Neural progenitor cell (in vitro differentiated cells): ENCODE measurements at regions not wholly inside any gene's neighbourhood (a gene's known extent, or its start where the extent isn't known, plus 50 kb on each side); places are given as distances from the start of the nearest gene placed in this dataset.

ENCODE experiments used
- DNase-seq: peaks from one replicate; pipeline ENCODE4 v3.0.0-alpha.2; 2016; ENCODE audit warnings: low spot score
- H2AFZ ChIP-seq: fragments of 200-600 bp; sonication (generic); replicated peaks from 2 replicates; pipeline ENCODE4 v1.6.1; 2016; ENCODE audit warnings: antibody characterized with exemption
- H3F3A ChIP-seq: fragments of 200-600 bp; sonication (generic); 2 replicates; pipeline ENCODE4 v1.6.1; 2016; ENCODE audit warnings: antibody characterized with exemption, low read depth
- H3K27ac ChIP-seq: fragments of 200-600 bp; sonication (generic); 2 replicates; pipeline ENCODE4 v1.5.1; 2016; ENCODE audit warnings: mild to moderate bottlenecking
- H3K27me3 ChIP-seq: fragments of 200-600 bp; sonication (generic); 2 replicates; pipeline ENCODE4 v1.6.1; 2016; ENCODE audit warnings: mild to moderate bottlenecking, moderate library complexity
- H3K36me3 ChIP-seq: fragments of 200-600 bp; sonication (generic); 2 replicates; pipeline ENCODE4 v1.5.1; 2016
- H3K4me1 ChIP-seq: fragments of 200-600 bp; sonication (generic); 2 replicates; pipeline ENCODE4 v1.6.1; 2016; ENCODE audit warnings: mixed run types
- H3K4me2 ChIP-seq: fragments of 200-600 bp; sonication (generic); 2 replicates; pipeline ENCODE4 v1.6.1; 2016
- H3K4me3 ChIP-seq: fragments of 200-600 bp; sonication (generic); 2 replicates; pipeline ENCODE4 v1.5.1; 2016
- H3K79me2 ChIP-seq: fragments of 200-600 bp; sonication (generic); 2 replicates; pipeline ENCODE4 v1.6.1; 2016; ENCODE audit warnings: low read depth
- H3K9ac ChIP-seq: fragments of 200-600 bp; sonication (generic); 2 replicates; pipeline ENCODE4 v1.6.1; 2016
- H3K9me3 ChIP-seq: fragments of 200-600 bp; sonication (generic); 2 replicates; pipeline ENCODE4 v1.5.1; 2016; ENCODE audit warnings: low read depth
- H4K20me1 ChIP-seq: fragments of 200-600 bp; sonication (generic); 2 replicates; pipeline ENCODE4 v1.6.1; 2016; ENCODE audit warnings: low read depth
- H3K27ac Mint-ChIP-seq: 3 replicates; pipeline ENCODE4 v1.8.0; 2021; ENCODE audit warnings: mixed read lengths
- H3K27me3 Mint-ChIP-seq: 2 replicates; pipeline ENCODE4 v1.8.0; 2022; ENCODE audit warnings: low read depth, mild to moderate bottlenecking, inconsistent platforms, moderate library complexity, mixed read lengths; ENCODE audit not compliant: insufficient read depth
- H3K36me3 Mint-ChIP-seq: 3 replicates; pipeline ENCODE4 v1.8.0; 2021; ENCODE audit warnings: mixed read lengths
- H3K4me1 Mint-ChIP-seq: 3 replicates; pipeline ENCODE4 v1.8.0; 2021; ENCODE audit warnings: mixed read lengths
- H3K4me3 Mint-ChIP-seq: 3 replicates; pipeline ENCODE4 v1.8.0; 2021; ENCODE audit warnings: mild to moderate bottlenecking, moderate library complexity, mixed read lengths
- H3K9me3 Mint-ChIP-seq: 3 replicates; pipeline ENCODE4 v1.8.0; 2020; ENCODE audit warnings: mixed read lengths
- EZH2 ChIP-seq: fragments of 200-600 bp; sonication (generic); IDR thresholded peaks from 2 replicates; pipeline ENCODE4 v1.6.1; 2017; ENCODE audit warnings: antibody characterized with exemption, mild to moderate bottlenecking, moderate library complexity
- EZH2phosphoT487 ChIP-seq: fragments of 200-600 bp; sonication (generic); IDR thresholded peaks from 2 replicates; pipeline ENCODE4 v1.6.1; 2017; ENCODE audit warnings: antibody characterized with exemption
- TF ChIP-seq, protein P1 (sequence below): fragments of 200-600 bp; sonication (generic); IDR thresholded peaks from 2 replicates; pipeline ENCODE4 v1.5.1; 2017; ENCODE audit warnings: antibody characterized with exemption, mild to moderate bottlenecking

DNA sequence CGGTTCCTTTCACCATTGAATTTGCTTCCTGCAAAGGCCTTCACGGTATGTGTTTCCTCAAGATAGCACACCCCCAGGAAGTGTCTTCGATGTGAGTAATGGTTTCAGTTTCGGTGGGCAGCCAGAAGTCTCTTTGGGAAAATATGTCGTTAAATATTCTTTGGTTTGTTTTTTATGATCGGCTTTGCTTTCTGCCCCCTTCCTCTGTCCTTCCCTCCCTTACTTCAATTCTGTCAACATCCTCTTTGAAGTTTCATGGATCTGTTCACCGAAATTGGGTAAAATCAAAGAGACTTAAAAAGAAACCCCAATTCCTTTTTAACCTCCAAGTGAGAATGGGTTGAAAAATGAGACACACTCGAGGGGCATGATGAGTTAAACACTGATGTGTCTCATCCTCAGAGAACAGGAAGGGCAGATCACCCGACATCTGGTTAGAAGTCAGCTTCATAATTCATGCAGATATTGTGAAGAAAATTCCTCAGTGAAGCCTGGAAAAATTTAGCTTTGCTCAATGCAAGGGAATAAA lies 170.8 kb upstream of the HABP2 start:
- H3K27ac Mint-ChIP-seq: no peak overlapping the region
- H3K27ac ChIP-seq: no peak overlapping the region

GRCh38 chr10:113382691-113383090 lies 170.2 kb upstream of the HABP2 start:
- Histone ChIP-seq H3K9me3 (no peaks in the 10 kb centered on the region), H3K79me2 (no peaks in the 10 kb centered on the region), H3K9ac (no peak overlapping the region), H2AFZ (no peak overlapping the region), H3K4me1 (peaks cover 18% of the 10 kb centered on the region), H3K4me2 (no peak overlapping the region), H3K4me3 (no peak overlapping the region), H3K36me3 (no peaks in the 10 kb centered on the region), H4K20me1 (no peaks in the 10 kb centered on the region), H3K27ac (no peak overlapping the region), H3K27me3 (no peaks in the 10 kb centered on the region), H3F3A (no peaks in the 10 kb centered on the region)
- DNase-seq: no peak
- Mint-ChIP-seq H3K9me3 (no peaks in the 10 kb centered on the region), H3K36me3 (no peaks in the 10 kb centered on the region), H3K27me3 (peaks cover 2% of the 10 kb centered on the region), H3K4me3 (no peak overlapping the region), H3K27ac (no peak overlapping the region), H3K4me1 (peaks cover 19% of the 10 kb centered on the region)
- TF ChIP-seq, protein P1, sequence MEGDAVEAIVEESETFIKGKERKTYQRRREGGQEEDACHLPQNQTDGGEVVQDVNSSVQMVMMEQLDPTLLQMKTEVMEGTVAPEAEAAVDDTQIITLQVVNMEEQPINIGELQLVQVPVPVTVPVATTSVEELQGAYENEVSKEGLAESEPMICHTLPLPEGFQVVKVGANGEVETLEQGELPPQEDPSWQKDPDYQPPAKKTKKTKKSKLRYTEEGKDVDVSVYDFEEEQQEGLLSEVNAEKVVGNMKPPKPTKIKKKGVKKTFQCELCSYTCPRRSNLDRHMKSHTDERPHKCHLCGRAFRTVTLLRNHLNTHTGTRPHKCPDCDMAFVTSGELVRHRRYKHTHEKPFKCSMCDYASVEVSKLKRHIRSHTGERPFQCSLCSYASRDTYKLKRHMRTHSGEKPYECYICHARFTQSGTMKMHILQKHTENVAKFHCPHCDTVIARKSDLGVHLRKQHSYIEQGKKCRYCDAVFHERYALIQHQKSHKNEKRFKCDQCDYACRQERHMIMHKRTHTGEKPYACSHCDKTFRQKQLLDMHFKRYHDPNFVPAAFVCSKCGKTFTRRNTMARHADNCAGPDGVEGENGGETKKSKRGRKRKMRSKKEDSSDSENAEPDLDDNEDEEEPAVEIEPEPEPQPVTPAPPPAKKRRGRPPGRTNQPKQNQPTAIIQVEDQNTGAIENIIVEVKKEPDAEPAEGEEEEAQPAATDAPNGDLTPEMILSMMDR: no peak
- no peak for TF ChIP-seq EZH2
- no peak for TF ChIP-seq EZH2phosphoT487

More for the DNA sequence above, 170.8 kb upstream of the HABP2 start:
- no peak overlapping the region for H3K4me3 ChIP-seq
- Mint-ChIP-seq H3K27me3 (peaks cover 2% of the 10 kb centered on the region), H3K36me3 (no peaks in the 10 kb centered on the region), H3K9me3 (no peaks in the 10 kb centered on the region), H3K4me3 (no peak overlapping the region), H3K4me1 (peaks cover 19% of the 10 kb centered on the region)
- TF ChIP-seq EZH2 (no peak), EZH2phosphoT487 (no peak)
- TF ChIP-seq, protein P1: no peak
- H2AFZ ChIP-seq: no peak overlapping the region
- H3K36me3 ChIP-seq: no peaks in the 10 kb centered on the region
- H3K79me2 ChIP-seq: no peaks in the 10 kb centered on the region
- H3K4me1 ChIP-seq: peaks cover 18% of the 10 kb centered on the region
- no peaks in the 10 kb centered on the region for H4K20me1 ChIP-seq
- H3F3A ChIP-seq: no peaks in the 10 kb centered on the region
- no peak overlapping the region for H3K9ac ChIP-seq
- H3K27me3 ChIP-seq: no peaks in the 10 kb centered on the region
- H3K9me3 ChIP-seq: no peaks in the 10 kb centered on the region
- no peak for DNase-seq
- no peak overlapping the region for H3K4me2 ChIP-seq

GRCh38 chr10:113384181-113384580 lies 168.7 kb upstream of the HABP2 start:
- no peaks in the 10 kb centered on the region for H3F3A ChIP-seq
- no peaks in the 10 kb centered on the region for H3K9me3 Mint-ChIP-seq
- no peak overlapping the region for H3K27ac ChIP-seq
- no peaks in the 10 kb centered on the region for H3K36me3 Mint-ChIP-seq
- H4K20me1 ChIP-seq: no peaks in the 10 kb centered on the region
- H3K79me2 ChIP-seq: no peaks in the 10 kb centered on the region
- no peak overlapping the region for H3K4me3 ChIP-seq
- TF ChIP-seq, protein P1: no peak
- no peak for DNase-seq
- no peaks in the 10 kb centered on the region for H3K9me3 ChIP-seq
- H3K4me2 ChIP-seq: peak overlapping the region; percentile 10
- peaks cover 2% of the 10 kb centered on the region for H3K27me3 Mint-ChIP-seq
- no peak overlapping the region for H3K27ac Mint-ChIP-seq
- H3K4me1 Mint-ChIP-seq: peaks cover 19% of the 10 kb centered on the region
- H3K4me3 Mint-ChIP-seq: no peak overlapping the region
- peaks cover 18% of the 10 kb centered on the region for H3K4me1 ChIP-seq
- no peak overlapping the region for H2AFZ ChIP-seq
- H3K27me3 ChIP-seq: no peaks in the 10 kb centered on the region
- H3K36me3 ChIP-seq: no peaks in the 10 kb centered on the region
- no peak overlapping the region for H3K9ac ChIP-seq
